Caco-2 (cell line): ENCODE measurements at regions not wholly inside any gene's neighbourhood (a gene's known extent, or its start where the extent isn't known, plus 50 kb on each side); places are given as distances from the start of the nearest gene placed in this dataset.

Experiments
- BruUV-seq: library from RNA; stranded (reverse); fragments of 400-500 nt; replicated peaks from 2 replicates; lab custom pipeline; 2021; lab: Mats Ljungman, UMichigan
- CTCF ChIA-PET: fragments of 300-600 bp; sonication (Branson Sonifier 250); formaldehyde crosslinking; loops from one replicate; lab custom pipeline; 2022; ENCODE audit warnings: antibody characterized with exemption; lab: Charles Lee
- POLR2A ChIA-PET: fragments of 300-600 bp; sonication (Branson Sonifier 250); formaldehyde crosslinking; loops from one replicate; lab custom pipeline; 2022; ENCODE audit warnings: antibody characterized with exemption; lab: Charles Lee
- DNase-seq, 2 experiments: peaks; one replicate each; pipeline versions ENCODE4 v3.0.0 to v3.0.0-alpha.2; 2020 to 2022
- H3K27me3 ChIP-seq: replicated peaks from 2 replicates; pipeline ENCODE4 v1.6.0; 2011; ENCODE audit warnings: low read length; ENCODE audit not compliant: control insufficient read depth, insufficient read depth
- H3K36me3 ChIP-seq: 2 replicates; pipeline ENCODE4 v1.5.1; 2011; ENCODE audit warnings: low read length; ENCODE audit not compliant: control insufficient read depth, insufficient read depth
- H3K4me1 ChIP-seq: fragments of 250-450 bp; sonication (Bioruptor Pico); 2 replicates; pipeline ENCODE4 v1.5.1; 2020; ENCODE audit warnings: mild to moderate bottlenecking
- H3K4me3 ChIP-seq: 2 replicates; pipeline ENCODE4 v1.5.1; 2011; ENCODE audit warnings: low read depth, mild to moderate bottlenecking, control low read depth, low read length
- H3K9me3 ChIP-seq: fragments of 250-450 bp; sonication (Bioruptor Pico); 2 replicates; pipeline ENCODE4 v1.5.1; 2020; ENCODE audit warnings: mild to moderate bottlenecking, moderate library complexity
- H3K27ac Mint-ChIP-seq: one replicate; pipeline ENCODE4 v1.8.0; 2022; ENCODE audit warnings: mixed read lengths; ENCODE audit not compliant: unreplicated experiment
- H3K27me3 Mint-ChIP-seq: one replicate; pipeline ENCODE4 v1.8.0; 2022; ENCODE audit warnings: mixed read lengths; ENCODE audit not compliant: insufficient read depth, unreplicated experiment
- H3K36me3 Mint-ChIP-seq: one replicate; pipeline ENCODE4 v1.8.0; 2022; ENCODE audit warnings: mild to moderate bottlenecking, mixed read lengths; ENCODE audit not compliant: insufficient read depth, unreplicated experiment
- H3K4me1 Mint-ChIP-seq: one replicate; pipeline ENCODE4 v1.8.0; 2022; ENCODE audit warnings: low read depth, mixed read lengths; ENCODE audit not compliant: unreplicated experiment
- H3K4me3 Mint-ChIP-seq: one replicate; pipeline ENCODE4 v1.8.0; 2022; ENCODE audit warnings: mild to moderate bottlenecking, moderate library complexity, mixed read lengths; ENCODE audit not compliant: unreplicated experiment
- H3K9me3 Mint-ChIP-seq: one replicate; pipeline ENCODE4 v1.8.0; 2022; ENCODE audit warnings: mixed read lengths; ENCODE audit not compliant: unreplicated experiment
- CTCF ChIP-seq, 2 experiments: fragments of 200-600 bp in 1 of 2; IDR thresholded peaks; 1 replicate in 1 of 2; 2 replicates in 1 of 2; pipeline versions ENCODE4 v1.5.1 to v1.8.0; 2011 to 2022; ENCODE audit warnings: antibody characterized with exemption in 1 of 2, control low read depth in 1 of 2, inconsistent platforms in 1 of 2, low read depth in 1 of 2, low read length in 1 of 2, mild to moderate bottlenecking in 1 of 2, moderate library complexity in 1 of 2; ENCODE audit not compliant: insufficient read depth in 1 of 2, severe bottlenecking in 1 of 2, unreplicated experiment in 1 of 2
- intact Hi-C: fragments of 100-400 bp; cut with micrococcal nuclease; formaldehyde crosslinking; loops from one replicate; pipeline ENCODE4 v1.10.0; 2022; ENCODE audit not compliant: unreplicated experiment

GRCh38 chr9:33659921-33660320 is 135.4 kb upstream of the PRSS3 start:
- intact Hi-C loops: no loop called here
- CTCF ChIA-PET: no interaction called here
- H3K27me3 ChIP-seq: no peaks in the 10 kb centered on the region
- no peaks in the 10 kb centered on the region for H3K9me3 ChIP-seq
- no peaks in the 10 kb centered on the region for H3K4me1 ChIP-seq
- H3K27ac Mint-ChIP-seq: no peak overlapping the region
- H3K4me3 ChIP-seq: no peak overlapping the region
- H3K4me1 Mint-ChIP-seq: no peaks in the 10 kb centered on the region
- H3K4me3 Mint-ChIP-seq: no peak overlapping the region
- POLR2A ChIA-PET: no interaction called here
- BruUV-seq: no TSS peak
- no peaks in the 10 kb centered on the region for H3K36me3 Mint-ChIP-seq
- no peaks in the 10 kb centered on the region for H3K9me3 Mint-ChIP-seq
- peaks cover 21% of the 10 kb centered on the region for H3K27me3 Mint-ChIP-seq
- no peak for TF ChIP-seq CTCF (IDR thresholded peaks at IDR 0.05; ENCODE audit: insufficient read depth in 1 of 2, low read depth in 1 of 2, low read length in 1 of 2, severe bottlenecking in 1 of 2, unreplicated experiment in 1 of 2)
- no peaks in the 10 kb centered on the region for H3K36me3 ChIP-seq
- DNase-seq: no peak

- H3K36me3 Mint-ChIP-seq: no peaks in the 10 kb centered on the region
- no peaks in the 10 kb centered on the region for H3K36me3 ChIP-seq
- H3K4me3 Mint-ChIP-seq: no peak overlapping the region
- H3K4me3 ChIP-seq: no peak overlapping the region
- no peak overlapping the region for H3K27ac Mint-ChIP-seq
- H3K27me3 Mint-ChIP-seq: peaks cover 16% of the 10 kb centered on the region
- ChIA-PET POLR2A (no interaction called here), CTCF (no interaction called here)
- H3K9me3 ChIP-seq: no peaks in the 10 kb centered on the region
- H3K4me1 ChIP-seq: no peaks in the 10 kb centered on the region
- no TSS peak for BruUV-seq
- H3K4me1 Mint-ChIP-seq: no peaks in the 10 kb centered on the region
- DNase-seq: no peak
- no peaks in the 10 kb centered on the region for H3K27me3 ChIP-seq
- intact Hi-C loops: no loop called here
- no peaks in the 10 kb centered on the region for H3K9me3 Mint-ChIP-seq
- no peak for TF ChIP-seq CTCF (IDR thresholded peaks at IDR 0.05; ENCODE audit: insufficient read depth in 1 of 2, low read depth in 1 of 2, low read length in 1 of 2, severe bottlenecking in 1 of 2, unreplicated experiment in 1 of 2)
Measured at GRCh38 chr9:33660772-33661171, 134.6 kb upstream of the PRSS3 start.

GRCh38 chr9:33661176-33661575 is 134.2 kb upstream of the PRSS3 start:
- Mint-ChIP-seq H3K27me3 (peaks cover 16% of the 10 kb centered on the region), H3K27ac (no peak overlapping the region), H3K9me3 (no peaks in the 10 kb centered on the region), H3K36me3 (no peaks in the 10 kb centered on the region), H3K4me1 (no peaks in the 10 kb centered on the region), H3K4me3 (no peak overlapping the region)
- intact Hi-C loops: no loop called here
- CTCF ChIA-PET: no interaction called here
- no peaks in the 10 kb centered on the region for H3K9me3 ChIP-seq
- no peaks in the 10 kb centered on the region for H3K27me3 ChIP-seq
- H3K36me3 ChIP-seq: no peaks in the 10 kb centered on the region
- H3K4me1 ChIP-seq: no peaks in the 10 kb centered on the region
- BruUV-seq: no TSS peak
- no peak for TF ChIP-seq CTCF (IDR thresholded peaks at IDR 0.05; ENCODE audit: insufficient read depth in 1 of 2, low read depth in 1 of 2, low read length in 1 of 2, severe bottlenecking in 1 of 2, unreplicated experiment in 1 of 2)
- no peak overlapping the region for H3K4me3 ChIP-seq
- no peak for DNase-seq
- POLR2A ChIA-PET: no interaction called here
